NB4 (cell line): ENCODE measurements at regions not wholly inside any gene's neighbourhood (a gene's known extent, or its start where the extent isn't known, plus 50 kb on each side); places are given as distances from the start of the nearest gene placed in this dataset.

Experiments used
- DNase-seq: peaks from one replicate; pipeline ENCODE4 v3.0.0; 2010; ENCODE audit warnings: low read depth
- H3K4me3 ChIP-seq: one replicate; pipeline ENCODE4 v1.5.1; 2011; ENCODE audit warnings: mild to moderate bottlenecking, low read depth, low read length, moderate library complexity
- CTCF ChIP-seq: IDR thresholded peaks from one replicate; pipeline ENCODE4 v1.5.1; 2012; ENCODE audit warnings: low read depth, low read length
- MAX ChIP-seq: IDR thresholded peaks from 2 replicates; pipeline ENCODE4 v1.6.1; 2011; ENCODE audit warnings: low read depth, low read length
- MYC ChIP-seq: IDR thresholded peaks from 2 replicates; pipeline ENCODE4 v1.6.1; 2011; ENCODE audit warnings: low read depth, low read length
- POLR2A ChIP-seq: IDR thresholded peaks from 2 replicates; pipeline ENCODE4 v1.6.1; 2011; ENCODE audit warnings: mild to moderate bottlenecking; ENCODE audit not compliant: insufficient read length; ENCODE audit errors: extremely low read depth

- H3K4me3 ChIP-seq: peak overlapping the region; percentile 60
- TF ChIP-seq MYC: no peak
- peak; percentile 77 for DNase-seq
These were observed 275.1 kb downstream of the NPHP4 start for GRCh38 chr1:5717031-5717682.

GRCh38 chr1:5716126-5716525 lies 276.1 kb downstream of the NPHP4 start:
- no peak overlapping the region for H3K4me3 ChIP-seq
- TF ChIP-seq POLR2A (no peak), MAX (no peak), MYC (no peak), CTCF (no peak)
- no peak for DNase-seq

GRCh38 chr1:5713101-5714010 lies 278.9 kb downstream of the NPHP4 start:
- DNase-seq: no peak
- no peak overlapping the region for H3K4me3 ChIP-seq
- TF ChIP-seq CTCF: no peak
- no peak for TF ChIP-seq POLR2A
- no peak for TF ChIP-seq MYC
- TF ChIP-seq MAX: no peak

DNA sequence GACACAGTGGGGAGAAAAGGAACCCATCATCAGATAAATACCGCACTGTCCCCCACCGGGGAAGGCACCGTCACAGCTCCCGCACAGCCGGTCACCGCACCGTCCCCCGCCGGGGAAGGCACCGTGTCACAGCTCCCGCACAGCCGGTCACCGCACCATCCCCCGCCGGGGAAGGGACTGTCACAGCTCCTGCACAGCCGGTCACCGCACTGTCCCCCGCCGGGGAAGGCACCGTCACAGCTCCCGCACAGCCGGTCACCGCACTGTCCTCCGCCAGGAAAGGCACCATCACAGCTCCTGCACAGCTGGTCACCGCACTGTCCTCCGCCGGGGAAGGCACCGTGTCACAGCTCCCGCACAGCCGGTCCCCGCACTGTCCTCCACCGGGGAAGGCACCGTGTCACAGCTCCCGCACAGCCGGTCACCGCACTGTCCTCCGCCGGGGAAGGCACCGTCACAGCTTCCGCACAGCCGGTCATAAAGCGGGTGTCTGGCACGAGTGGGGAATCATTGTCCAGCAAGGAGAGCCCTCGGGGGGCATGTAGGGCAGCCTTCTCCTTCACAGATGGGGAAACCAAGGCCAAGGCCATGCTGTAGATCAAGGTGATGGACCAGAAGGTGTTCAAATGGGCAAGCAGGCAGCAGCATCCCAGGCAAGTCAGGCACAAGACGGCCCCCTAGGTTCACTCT lies 280.1 kb downstream of the NPHP4 start:
- TF ChIP-seq MYC (no peak), MAX (no peak), CTCF (no peak), POLR2A (no peak)
- no peak for DNase-seq
- no peak overlapping the region for H3K4me3 ChIP-seq

GRCh38 chr1:5711079-5711478 lies 281.1 kb downstream of the NPHP4 start:
- no peak overlapping the region for H3K4me3 ChIP-seq
- no peak for DNase-seq

More at GRCh38 chr1:5711079-5711478, 281.1 kb downstream of the NPHP4 start:
- no peak for TF ChIP-seq MYC
- no peak for TF ChIP-seq POLR2A
- no peak for TF ChIP-seq CTCF
